B cell (primary cell): ENCODE measurements at regions not wholly inside any gene's neighbourhood (a gene's known extent, or its start where the extent isn't known, plus 50 kb on each side); places are given as distances from the start of the nearest gene placed in this dataset.

Experiments
- EZH2 ChIP-seq: IDR thresholded peaks from 2 replicates; pipeline ENCODE4 v1.6.1; 2012; ENCODE audit warnings: borderline replicate concordance, low read depth, mild to moderate bottlenecking, moderate library complexity, low read length; ENCODE audit not compliant: insufficient read depth, poor library complexity, severe bottlenecking
- TF ChIP-seq, protein P1 (sequence below): fragments of 200-600 bp; IDR thresholded peaks from one replicate; pipeline ENCODE4 v1.8.0; 2022; ENCODE audit warnings: antibody characterized with exemption, mild to moderate bottlenecking

DNA sequence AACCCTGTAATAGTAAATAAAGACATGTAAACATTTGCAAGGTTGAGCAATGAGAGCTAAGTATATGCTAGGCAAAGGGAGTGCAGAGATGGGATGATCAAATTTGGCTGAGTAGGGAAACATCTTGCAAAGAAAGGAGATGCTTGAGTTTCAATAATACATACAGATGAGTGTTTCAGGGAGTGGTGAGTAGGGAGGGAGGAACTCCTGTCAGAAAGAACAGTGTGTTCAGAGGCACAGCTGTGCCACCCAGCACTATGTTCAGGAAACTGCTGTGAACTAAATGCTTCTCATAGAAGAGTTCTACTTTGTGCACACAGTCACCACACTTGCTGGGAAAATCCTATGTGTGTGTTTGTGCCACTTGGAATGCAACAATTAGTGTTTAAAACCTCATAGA is 1077.1 kb downstream of the UQCRFS1 start:
- TF ChIP-seq, protein P1, sequence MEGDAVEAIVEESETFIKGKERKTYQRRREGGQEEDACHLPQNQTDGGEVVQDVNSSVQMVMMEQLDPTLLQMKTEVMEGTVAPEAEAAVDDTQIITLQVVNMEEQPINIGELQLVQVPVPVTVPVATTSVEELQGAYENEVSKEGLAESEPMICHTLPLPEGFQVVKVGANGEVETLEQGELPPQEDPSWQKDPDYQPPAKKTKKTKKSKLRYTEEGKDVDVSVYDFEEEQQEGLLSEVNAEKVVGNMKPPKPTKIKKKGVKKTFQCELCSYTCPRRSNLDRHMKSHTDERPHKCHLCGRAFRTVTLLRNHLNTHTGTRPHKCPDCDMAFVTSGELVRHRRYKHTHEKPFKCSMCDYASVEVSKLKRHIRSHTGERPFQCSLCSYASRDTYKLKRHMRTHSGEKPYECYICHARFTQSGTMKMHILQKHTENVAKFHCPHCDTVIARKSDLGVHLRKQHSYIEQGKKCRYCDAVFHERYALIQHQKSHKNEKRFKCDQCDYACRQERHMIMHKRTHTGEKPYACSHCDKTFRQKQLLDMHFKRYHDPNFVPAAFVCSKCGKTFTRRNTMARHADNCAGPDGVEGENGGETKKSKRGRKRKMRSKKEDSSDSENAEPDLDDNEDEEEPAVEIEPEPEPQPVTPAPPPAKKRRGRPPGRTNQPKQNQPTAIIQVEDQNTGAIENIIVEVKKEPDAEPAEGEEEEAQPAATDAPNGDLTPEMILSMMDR, result no peak
- no peak for TF ChIP-seq EZH2
